ENCODE measurements at regions not wholly inside any gene's neighbourhood (a gene's known extent, or its start where the extent isn't known, plus 50 kb on each side); places are given as distances from the start of the nearest gene placed in this dataset.

DNA sequence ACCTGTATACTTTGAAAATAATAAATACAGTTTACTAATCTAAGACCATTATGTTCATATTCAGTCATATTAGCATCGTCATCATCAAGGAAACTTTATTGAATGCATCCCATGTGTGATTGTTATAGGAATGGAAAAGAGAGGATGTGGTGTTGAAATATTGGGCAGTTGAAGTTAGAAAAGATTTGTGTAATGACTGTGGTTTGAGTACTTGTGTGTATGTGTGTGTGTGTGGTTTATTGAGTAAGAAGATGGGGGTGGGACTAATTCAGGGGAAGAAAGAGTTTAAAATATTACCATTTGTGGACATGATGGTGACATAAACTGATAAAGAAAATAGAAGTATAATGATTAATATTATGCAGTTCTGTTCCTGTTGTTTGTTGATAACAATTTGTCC lies 238.7 kb upstream of the SEL1L start:
- TF ChIP-seq, protein P1, sequence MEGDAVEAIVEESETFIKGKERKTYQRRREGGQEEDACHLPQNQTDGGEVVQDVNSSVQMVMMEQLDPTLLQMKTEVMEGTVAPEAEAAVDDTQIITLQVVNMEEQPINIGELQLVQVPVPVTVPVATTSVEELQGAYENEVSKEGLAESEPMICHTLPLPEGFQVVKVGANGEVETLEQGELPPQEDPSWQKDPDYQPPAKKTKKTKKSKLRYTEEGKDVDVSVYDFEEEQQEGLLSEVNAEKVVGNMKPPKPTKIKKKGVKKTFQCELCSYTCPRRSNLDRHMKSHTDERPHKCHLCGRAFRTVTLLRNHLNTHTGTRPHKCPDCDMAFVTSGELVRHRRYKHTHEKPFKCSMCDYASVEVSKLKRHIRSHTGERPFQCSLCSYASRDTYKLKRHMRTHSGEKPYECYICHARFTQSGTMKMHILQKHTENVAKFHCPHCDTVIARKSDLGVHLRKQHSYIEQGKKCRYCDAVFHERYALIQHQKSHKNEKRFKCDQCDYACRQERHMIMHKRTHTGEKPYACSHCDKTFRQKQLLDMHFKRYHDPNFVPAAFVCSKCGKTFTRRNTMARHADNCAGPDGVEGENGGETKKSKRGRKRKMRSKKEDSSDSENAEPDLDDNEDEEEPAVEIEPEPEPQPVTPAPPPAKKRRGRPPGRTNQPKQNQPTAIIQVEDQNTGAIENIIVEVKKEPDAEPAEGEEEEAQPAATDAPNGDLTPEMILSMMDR (IDR thresholded peaks at IDR 0.05), result no peak
- TF ChIP-seq POLR2A (IDR thresholded peaks at IDR 0.05), result no peak
